Activated CD4-positive, alpha-beta T cell treated with anti-CD3 and anti-CD28 coated beads for 24 hours (primary cell): ENCODE measurements at regions not wholly inside any gene's neighbourhood (a gene's known extent, or its start where the extent isn't known, plus 50 kb on each side); places are given as distances from the start of the nearest gene placed in this dataset.
"Not testable (repeated sequence)": the region's sequence is repeated elsewhere in the genome, so short reads cannot be mapped to it uniquely, and the experiment has no call there.

Experiments used
- DNase-seq, 2 donors: peaks; one replicate each; pipeline ENCODE4 v3.0.0-alpha.2; 2020; ENCODE audit warnings: low read depth in 2 of 2

- not testable (repeated sequence) for DNase-seq
These were observed 70.4 kb upstream of the PLGLB2 start for GRCh38 chr2:87677421-87677923.

GRCh38 chr2:87678742-87679173, 69.1 kb upstream of the PLGLB2 start:
- DNase-seq: not testable (repeated sequence)

GRCh38 chr2:87679950-87680349, 67.9 kb upstream of the PLGLB2 start:
- not testable (repeated sequence) for DNase-seq

GRCh38 chr2:87680691-87681090, 67.2 kb upstream of the PLGLB2 start:
- DNase-seq: not testable (repeated sequence)

GRCh38 chr2:87683451-87683850, 64.4 kb upstream of the PLGLB2 start:
- not testable (repeated sequence) for DNase-seq

- DNase-seq: not testable (repeated sequence)
These were observed 63.9 kb upstream of the PLGLB2 start for GRCh38 chr2:87683961-87684360.

GRCh38 chr2:87685558-87685957, 62.3 kb upstream of the PLGLB2 start:
- not testable (repeated sequence) for DNase-seq

GRCh38 chr2:87686873-87687549, 60.9 kb upstream of the PLGLB2 start:
- not testable (repeated sequence) for DNase-seq

- DNase-seq: not testable (repeated sequence)
These were observed 60.2 kb upstream of the PLGLB2 start for GRCh38 chr2:87687550-87688270.

- not testable (repeated sequence) for DNase-seq
These were observed 55.8 kb upstream of the PLGLB2 start for GRCh38 chr2:87691899-87692592.

- not testable (repeated sequence) for DNase-seq
These were observed 55.0 kb upstream of the PLGLB2 start for GRCh38 chr2:87692914-87693313.

- not testable (repeated sequence) for DNase-seq
These were observed 54.0 kb upstream of the PLGLB2 start for GRCh38 chr2:87693882-87694281.

- not testable (repeated sequence) for DNase-seq
These were observed 52.1 kb upstream of the PLGLB2 start for GRCh38 chr2:87695596-87696323.
